Sigmoid colon (tissue), 3 donors: ENCODE measurements at regions not wholly inside any gene's neighbourhood (a gene's known extent, or its start where the extent isn't known, plus 50 kb on each side); places are given as distances from the start of the nearest gene placed in this dataset.

Source experiments
- POLR2A ChIP-seq, 2 donors: fragments of 450-650 bp; IDR thresholded peaks; one replicate each; pipeline ENCODE4 v1.6.1; 2016; ENCODE audit warnings: antibody characterized with exemption in 2 of 2, mild to moderate bottlenecking in 2 of 2, moderate library complexity in 2 of 2
- TF ChIP-seq, protein P1 (sequence below), 4 experiments: fragments of 450-650 bp in 3 of 4; fragments of 200-600 bp in 1 of 4; IDR thresholded peaks; one replicate each; pipeline ENCODE4 v1.5.1; 2016 to 2019; ENCODE audit warnings: antibody characterized with exemption in 4 of 4, mild to moderate bottlenecking in 3 of 4, moderate library complexity in 2 of 4

DNA sequence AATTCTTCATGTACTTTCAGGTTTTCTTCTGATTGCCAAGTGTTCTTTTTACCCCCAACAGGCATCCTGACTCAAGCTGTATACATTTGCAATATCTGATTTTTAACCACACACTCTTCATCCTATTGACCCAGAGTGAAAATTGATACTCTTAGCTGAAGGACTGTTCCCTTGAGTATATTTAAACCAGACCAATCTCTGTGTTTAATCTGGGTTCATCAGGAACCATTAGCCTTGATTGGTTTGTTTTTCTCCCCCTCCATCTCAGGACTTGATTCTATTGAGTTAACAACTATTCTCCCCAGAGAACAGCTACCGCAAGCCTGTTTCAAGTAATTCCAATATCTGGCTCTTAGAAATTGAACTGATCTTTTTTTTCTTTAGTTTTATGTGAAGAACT lies 222.3 kb upstream of the NOVA1 start:
- TF ChIP-seq POLR2A (IDR thresholded peaks at IDR 0.05) = no peak
- TF ChIP-seq, protein P1, sequence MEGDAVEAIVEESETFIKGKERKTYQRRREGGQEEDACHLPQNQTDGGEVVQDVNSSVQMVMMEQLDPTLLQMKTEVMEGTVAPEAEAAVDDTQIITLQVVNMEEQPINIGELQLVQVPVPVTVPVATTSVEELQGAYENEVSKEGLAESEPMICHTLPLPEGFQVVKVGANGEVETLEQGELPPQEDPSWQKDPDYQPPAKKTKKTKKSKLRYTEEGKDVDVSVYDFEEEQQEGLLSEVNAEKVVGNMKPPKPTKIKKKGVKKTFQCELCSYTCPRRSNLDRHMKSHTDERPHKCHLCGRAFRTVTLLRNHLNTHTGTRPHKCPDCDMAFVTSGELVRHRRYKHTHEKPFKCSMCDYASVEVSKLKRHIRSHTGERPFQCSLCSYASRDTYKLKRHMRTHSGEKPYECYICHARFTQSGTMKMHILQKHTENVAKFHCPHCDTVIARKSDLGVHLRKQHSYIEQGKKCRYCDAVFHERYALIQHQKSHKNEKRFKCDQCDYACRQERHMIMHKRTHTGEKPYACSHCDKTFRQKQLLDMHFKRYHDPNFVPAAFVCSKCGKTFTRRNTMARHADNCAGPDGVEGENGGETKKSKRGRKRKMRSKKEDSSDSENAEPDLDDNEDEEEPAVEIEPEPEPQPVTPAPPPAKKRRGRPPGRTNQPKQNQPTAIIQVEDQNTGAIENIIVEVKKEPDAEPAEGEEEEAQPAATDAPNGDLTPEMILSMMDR (IDR thresholded peaks at IDR 0.05) = no peak
